ENCODE measurements at regions not wholly inside any gene's neighbourhood (a gene's known extent, or its start where the extent isn't known, plus 50 kb on each side); places are given as distances from the start of the nearest gene placed in this dataset.

DNA sequence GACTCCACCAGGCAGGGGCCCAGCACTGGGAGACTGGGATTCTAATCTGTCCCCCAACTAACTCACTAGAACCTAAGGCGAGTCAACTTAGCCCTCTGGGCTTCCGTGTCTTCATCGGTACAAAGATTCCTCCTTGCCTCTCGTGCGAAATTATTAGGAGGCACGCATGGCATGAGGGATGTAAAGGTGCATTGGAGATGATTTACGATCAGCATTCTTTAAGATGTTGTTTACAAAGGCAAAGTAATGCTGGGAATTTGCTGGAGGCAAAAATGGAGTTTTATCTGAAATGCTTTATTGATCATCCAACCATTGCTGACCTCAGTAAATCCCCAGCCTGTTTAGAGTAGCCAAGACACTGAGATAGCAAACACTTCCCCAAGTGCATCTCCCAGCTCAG is 171.8 kb upstream of the KLHL29 start:
- TF ChIP-seq, protein P1, sequence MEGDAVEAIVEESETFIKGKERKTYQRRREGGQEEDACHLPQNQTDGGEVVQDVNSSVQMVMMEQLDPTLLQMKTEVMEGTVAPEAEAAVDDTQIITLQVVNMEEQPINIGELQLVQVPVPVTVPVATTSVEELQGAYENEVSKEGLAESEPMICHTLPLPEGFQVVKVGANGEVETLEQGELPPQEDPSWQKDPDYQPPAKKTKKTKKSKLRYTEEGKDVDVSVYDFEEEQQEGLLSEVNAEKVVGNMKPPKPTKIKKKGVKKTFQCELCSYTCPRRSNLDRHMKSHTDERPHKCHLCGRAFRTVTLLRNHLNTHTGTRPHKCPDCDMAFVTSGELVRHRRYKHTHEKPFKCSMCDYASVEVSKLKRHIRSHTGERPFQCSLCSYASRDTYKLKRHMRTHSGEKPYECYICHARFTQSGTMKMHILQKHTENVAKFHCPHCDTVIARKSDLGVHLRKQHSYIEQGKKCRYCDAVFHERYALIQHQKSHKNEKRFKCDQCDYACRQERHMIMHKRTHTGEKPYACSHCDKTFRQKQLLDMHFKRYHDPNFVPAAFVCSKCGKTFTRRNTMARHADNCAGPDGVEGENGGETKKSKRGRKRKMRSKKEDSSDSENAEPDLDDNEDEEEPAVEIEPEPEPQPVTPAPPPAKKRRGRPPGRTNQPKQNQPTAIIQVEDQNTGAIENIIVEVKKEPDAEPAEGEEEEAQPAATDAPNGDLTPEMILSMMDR (IDR thresholded peaks at IDR 0.05; ENCODE audit: insufficient read depth, low read depth, low read length, missing control alignments) = no peak
- no peak for DNase-seq (ENCODE audit: low read depth)
- H3K4me3 ChIP-seq (ENCODE audit: low read length) = no peak overlapping the region

DNA sequence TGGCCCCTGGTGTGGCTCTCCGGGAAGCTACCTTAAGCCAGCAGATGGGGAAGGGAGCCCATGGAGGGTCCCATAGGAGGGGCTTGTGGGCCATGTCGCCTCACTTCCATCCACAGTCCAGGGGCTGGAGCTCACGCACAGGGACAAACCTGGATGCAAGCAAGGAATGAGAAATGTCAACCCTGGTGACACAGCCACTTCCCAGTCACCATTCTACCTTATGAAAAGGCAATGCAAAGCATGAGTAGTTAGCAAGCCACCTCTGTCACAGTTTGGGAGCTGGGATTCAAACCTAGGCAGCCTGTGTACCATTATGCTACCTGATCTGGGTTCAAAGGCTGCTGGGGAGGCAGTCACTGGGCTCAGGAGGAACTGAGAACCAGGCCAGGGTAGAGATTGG is 170.0 kb upstream of the KLHL29 start:
- H3K4me3 ChIP-seq (ENCODE audit: low read length) = no peak overlapping the region
- TF ChIP-seq, protein P1 (IDR thresholded peaks at IDR 0.05; ENCODE audit: insufficient read depth, low read depth, low read length, missing control alignments) = no peak
- DNase-seq (ENCODE audit: low read depth) = no peak

DNA sequence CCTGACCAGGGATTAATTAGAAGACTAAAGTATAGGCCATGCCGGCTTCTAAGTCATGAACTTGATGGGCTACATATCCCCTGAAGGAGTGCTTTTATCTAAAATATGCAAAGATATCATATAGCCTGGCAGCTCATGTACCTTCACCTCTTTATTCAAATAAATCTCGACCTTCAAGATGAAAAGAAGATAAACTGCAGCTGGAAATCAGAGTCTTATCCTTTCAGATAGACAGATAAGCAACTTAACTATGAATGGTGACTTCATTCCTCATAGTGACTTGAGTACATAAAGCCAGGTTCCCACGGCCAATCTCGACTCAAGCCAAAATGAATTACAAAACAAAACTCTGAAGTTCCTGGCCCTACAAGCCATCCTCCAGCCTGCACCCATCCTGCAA is 165.3 kb upstream of the KLHL29 start:
- DNase-seq (ENCODE audit: low read depth) = no peak
- TF ChIP-seq, protein P1 (IDR thresholded peaks at IDR 0.05; ENCODE audit: insufficient read depth, low read depth, low read length, missing control alignments) = no peak
- no peak overlapping the region for H3K4me3 ChIP-seq (ENCODE audit: low read length)

DNA sequence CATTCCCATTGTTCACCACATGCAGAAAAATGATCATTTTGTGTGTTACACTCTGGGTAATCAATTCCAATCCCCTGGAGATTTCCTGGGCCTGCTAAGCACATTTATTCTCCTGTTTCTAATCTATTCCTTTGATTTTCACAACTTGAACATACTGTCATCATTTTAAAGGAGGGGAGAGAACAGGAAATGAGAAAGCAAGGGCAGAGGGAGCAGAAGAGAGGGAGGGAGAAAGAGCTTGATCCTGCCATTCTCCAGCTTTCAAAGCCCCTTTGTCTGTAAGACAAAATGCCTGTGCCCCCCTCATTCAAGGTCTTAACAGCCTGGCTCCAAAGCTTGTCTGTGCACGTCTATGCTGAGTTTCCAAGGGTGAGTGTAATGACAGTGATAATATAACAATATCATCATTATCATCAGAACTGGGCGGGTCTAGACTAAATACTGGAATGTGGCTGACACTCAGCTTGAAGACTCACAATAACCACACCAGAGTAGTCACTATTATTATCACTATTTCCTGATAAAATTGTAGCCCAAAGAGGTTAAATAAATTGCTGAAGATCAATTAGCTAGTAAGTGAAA is 164.4 kb upstream of the KLHL29 start:
- H3K4me3 ChIP-seq (ENCODE audit: low read length) = no peak overlapping the region
- TF ChIP-seq, protein P1 (IDR thresholded peaks at IDR 0.05; ENCODE audit: insufficient read depth, low read depth, low read length, missing control alignments) = no peak
- DNase-seq (ENCODE audit: low read depth) = no peak

DNA sequence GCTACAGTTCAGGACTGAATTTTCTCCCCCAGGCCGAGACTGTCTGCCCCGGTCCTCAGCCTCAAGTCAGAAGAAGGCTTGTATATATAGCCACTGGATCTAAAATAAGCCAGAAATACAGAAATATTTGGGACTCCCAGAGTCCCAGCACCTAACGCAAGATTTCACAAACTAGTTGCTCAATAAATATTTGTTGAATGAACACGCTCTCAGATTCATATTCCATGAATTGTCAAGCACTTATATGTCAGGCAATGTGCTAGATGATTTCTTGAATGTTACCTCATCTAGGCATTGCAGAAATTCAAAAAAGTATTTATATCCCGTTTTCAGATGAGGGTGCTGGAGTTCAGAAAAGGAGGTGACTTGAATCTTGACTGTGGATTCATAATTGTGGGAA is 163.7 kb upstream of the KLHL29 start:
- TF ChIP-seq, protein P1 (IDR thresholded peaks at IDR 0.05; ENCODE audit: insufficient read depth, low read depth, low read length, missing control alignments) = no peak
- DNase-seq (ENCODE audit: low read depth) = no peak
- H3K4me3 ChIP-seq (ENCODE audit: low read length) = no peak overlapping the region

DNA sequence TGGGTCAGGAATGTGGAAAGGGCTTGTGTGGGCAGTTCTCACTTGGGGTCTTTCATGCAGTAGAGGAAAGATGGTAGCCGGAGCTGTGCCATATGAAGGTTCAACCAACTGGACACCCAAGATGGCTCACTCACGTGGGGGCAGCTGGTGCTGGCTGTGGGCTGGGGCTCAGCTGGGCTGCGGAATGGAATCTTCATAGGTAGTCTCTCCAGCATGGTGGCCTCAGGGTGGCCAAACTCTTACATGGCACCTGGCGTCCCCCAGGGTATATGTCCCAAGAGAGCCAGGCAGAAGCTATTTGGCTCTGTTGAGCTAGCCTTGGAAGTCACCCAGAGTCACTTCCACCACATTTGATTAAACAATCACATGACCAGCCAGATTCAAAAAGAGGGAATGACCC is 163.1 kb upstream of the KLHL29 start:
- no peak for DNase-seq (ENCODE audit: low read depth)
- no peak overlapping the region for H3K4me3 ChIP-seq (ENCODE audit: low read length)
- TF ChIP-seq, protein P1 (IDR thresholded peaks at IDR 0.05; ENCODE audit: insufficient read depth, low read depth, low read length, missing control alignments) = no peak

DNA sequence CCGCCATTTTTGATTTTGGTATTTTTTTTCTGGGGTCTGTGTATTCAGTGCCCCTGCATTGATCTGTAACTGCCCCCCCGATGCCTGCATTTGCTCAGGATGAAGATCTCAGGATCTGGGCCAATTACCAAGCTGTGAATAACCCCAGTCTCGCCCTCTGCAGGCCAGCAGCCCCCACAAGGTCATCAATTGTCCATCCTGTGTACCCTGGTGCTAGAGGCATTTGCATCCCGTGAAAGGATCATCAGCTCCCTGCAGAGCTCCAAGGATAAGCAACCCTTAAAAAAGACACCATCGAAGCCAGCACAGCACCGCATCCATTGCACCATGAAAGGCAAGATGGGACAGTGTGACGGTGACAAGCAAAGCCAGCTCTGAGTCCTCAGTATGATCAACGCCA is 154.1 kb upstream of the KLHL29 start:
- no peak overlapping the region for H3K4me3 ChIP-seq (ENCODE audit: low read length)
- no peak for DNase-seq (ENCODE audit: low read depth)
- TF ChIP-seq, protein P1 (IDR thresholded peaks at IDR 0.05; ENCODE audit: insufficient read depth, low read depth, low read length, missing control alignments) = no peak

All from epithelial cell of esophagus (primary cell).